Hepatocyte (in vitro differentiated cells): ENCODE measurements at regions not wholly inside any gene's neighbourhood (a gene's known extent, or its start where the extent isn't known, plus 50 kb on each side); places are given as distances from the start of the nearest gene placed in this dataset.

Source experiments
- DNase-seq: peaks from one replicate; pipeline ENCODE4 v3.0.0-alpha.2; 2016; ENCODE audit warnings: low spot score
- H2AFZ ChIP-seq: fragments of 200-600 bp; sonication (generic); 2 replicates; pipeline ENCODE4 v1.6.0; 2016; ENCODE audit warnings: antibody characterized with exemption, mild to moderate bottlenecking
- H3K27ac ChIP-seq: fragments of 200-600 bp; sonication (generic); 2 replicates; pipeline ENCODE4 v1.5.1; 2016; ENCODE audit warnings: mild to moderate bottlenecking
- H3K27me3 ChIP-seq: fragments of 200-600 bp; sonication (generic); 2 replicates; pipeline ENCODE4 v1.6.1; 2016
- H3K36me3 ChIP-seq: fragments of 200-600 bp; sonication (generic); replicated peaks from 2 replicates; pipeline ENCODE4 v1.5.1; 2016; ENCODE audit warnings: low read depth; ENCODE audit not compliant: insufficient read depth
- H3K4me1 ChIP-seq: fragments of 200-600 bp; sonication (generic); 2 replicates; pipeline ENCODE4 v1.5.1; 2016; ENCODE audit warnings: mild to moderate bottlenecking, moderate library complexity; ENCODE audit not compliant: insufficient read depth
- H3K4me2 ChIP-seq: fragments of 200-600 bp; sonication (generic); 2 replicates; pipeline ENCODE4 v1.6.0; 2016
- H3K4me3 ChIP-seq: fragments of 200-600 bp; sonication (generic); 2 replicates; pipeline ENCODE4 v1.5.1; 2016; ENCODE audit warnings: mild to moderate bottlenecking
- H3K79me2 ChIP-seq: fragments of 200-600 bp; sonication (generic); 2 replicates; pipeline ENCODE4 v1.6.0; 2017; ENCODE audit warnings: mild to moderate bottlenecking
- H3K9me2 ChIP-seq: fragments of 200-600 bp; sonication (generic); replicated peaks from 2 replicates; pipeline ENCODE4 v1.6.0; 2017; ENCODE audit warnings: mild to moderate bottlenecking; ENCODE audit not compliant: insufficient read depth
- H3K9me3 ChIP-seq: fragments of 200-600 bp; sonication (generic); 2 replicates; pipeline ENCODE4 v1.5.1; 2016; ENCODE audit warnings: low read depth, mild to moderate bottlenecking
- H4K20me1 ChIP-seq: fragments of 200-600 bp; sonication (generic); 2 replicates; pipeline ENCODE4 v1.6.0; 2016; ENCODE audit warnings: mild to moderate bottlenecking; ENCODE audit not compliant: insufficient read depth, poor library complexity, severe bottlenecking
- CTCF ChIP-seq: fragments of 200-600 bp; sonication (generic); IDR thresholded peaks from 2 replicates; pipeline ENCODE4 v1.5.1; 2016; ENCODE audit warnings: antibody characterized with exemption, mild to moderate bottlenecking; ENCODE audit not compliant: poor library complexity
- EZH2 ChIP-seq: fragments of 200-600 bp; sonication (generic); IDR thresholded peaks from 2 replicates; pipeline ENCODE4 v1.6.1; 2016; ENCODE audit warnings: antibody characterized with exemption, mild to moderate bottlenecking, borderline replicate concordance
- EZH2phosphoT487 ChIP-seq: fragments of 200-600 bp; sonication (generic); IDR thresholded peaks from one replicate; pipeline ENCODE4 v1.6.1; 2018; ENCODE audit warnings: antibody characterized with exemption, mild to moderate bottlenecking, low read depth, moderate library complexity; ENCODE audit not compliant: unreplicated experiment, severe bottlenecking
- WGBS: methylation state at CpG from one replicate; pipeline ENCODE4 v1.1.6; 2016; ENCODE audit warnings: low lambda C conversion rate; ENCODE audit errors: missing lambda C conversion rate; 5-methylcytosine and 5-hydroxymethylcytosine counted together

- Histone ChIP-seq H3K9me3 (no peaks in the 10 kb centered on the region), H3K4me3 (no peak overlapping the region), H3K27me3 (no peaks in the 10 kb centered on the region), H3K4me1 (no peaks in the 10 kb centered on the region), H3K36me3 (no peaks in the 10 kb centered on the region), H3K27ac (no peak overlapping the region), H3K9me2 (no peaks in the 10 kb centered on the region), H3K79me2 (no peaks in the 10 kb centered on the region), H2AFZ (no peak overlapping the region), H4K20me1 (no peaks in the 10 kb centered on the region), H3K4me2 (no peak overlapping the region)
- WGBS: 95% methylated on average over 3 of the region's 3 CpGs
- TF ChIP-seq EZH2 (no peak), CTCF (no peak), EZH2phosphoT487 (no peak)
- no peak for DNase-seq
These were observed 309.2 kb downstream of the HLX start for GRCh38 chr1:221188458-221188857.

GRCh38 chr1:221190249-221190648 lies 311.0 kb downstream of the HLX start:
- no peaks in the 10 kb centered on the region for H3K27me3 ChIP-seq
- no peak overlapping the region for H3K27ac ChIP-seq
- no peaks in the 10 kb centered on the region for H4K20me1 ChIP-seq
- no peaks in the 10 kb centered on the region for H3K79me2 ChIP-seq
- H3K9me2 ChIP-seq: no peaks in the 10 kb centered on the region
- H3K9me3 ChIP-seq: no peaks in the 10 kb centered on the region
- no peaks in the 10 kb centered on the region for H3K4me1 ChIP-seq
- no peak overlapping the region for H3K4me3 ChIP-seq
- DNase-seq: no peak
- no peak overlapping the region for H3K4me2 ChIP-seq
- no peak overlapping the region for H2AFZ ChIP-seq
- no peaks in the 10 kb centered on the region for H3K36me3 ChIP-seq
- TF ChIP-seq CTCF: no peak
- 86% methylated on average over 2 of the region's 2 CpGs for WGBS

GRCh38 chr1:221192055-221192454 lies 312.8 kb downstream of the HLX start:
- TF ChIP-seq EZH2phosphoT487: no peak
- TF ChIP-seq CTCF: no peak
- no peak for TF ChIP-seq EZH2
- Histone ChIP-seq H3K36me3 (no peaks in the 10 kb centered on the region), H3K4me3 (no peak overlapping the region), H3K79me2 (no peaks in the 10 kb centered on the region), H2AFZ (no peak overlapping the region), H3K9me2 (no peaks in the 10 kb centered on the region), H3K4me2 (no peak overlapping the region), H3K4me1 (no peaks in the 10 kb centered on the region), H4K20me1 (no peaks in the 10 kb centered on the region), H3K27ac (no peak overlapping the region), H3K27me3 (no peaks in the 10 kb centered on the region), H3K9me3 (no peaks in the 10 kb centered on the region)
- WGBS: 57% methylated on average over 1 of the region's 1 CpG
- no peak for DNase-seq

- Histone ChIP-seq H4K20me1 (no peaks in the 10 kb centered on the region), H3K9me3 (no peaks in the 10 kb centered on the region), H3K9me2 (no peaks in the 10 kb centered on the region), H2AFZ (no peak overlapping the region), H3K4me1 (no peaks in the 10 kb centered on the region), H3K27me3 (no peaks in the 10 kb centered on the region), H3K27ac (no peak overlapping the region), H3K4me2 (no peak overlapping the region), H3K79me2 (no peaks in the 10 kb centered on the region), H3K4me3 (no peak overlapping the region), H3K36me3 (no peaks in the 10 kb centered on the region)
- DNase-seq: no peak
- no peak for TF ChIP-seq CTCF
- TF ChIP-seq EZH2phosphoT487: no peak
- no peak for TF ChIP-seq EZH2
These were observed 321.2 kb downstream of the HLX start for GRCh38 chr1:221200464-221200863.
